Esophagus squamous epithelium (tissue), 5 donors: ENCODE measurements at regions not wholly inside any gene's neighbourhood (a gene's known extent, or its start where the extent isn't known, plus 50 kb on each side); places are given as distances from the start of the nearest gene placed in this dataset.

Experiments
- DNase-seq: peaks from one replicate; lab custom pipeline; 2025; lab: John Stamatoyannopoulos, UW
- H3K27ac ChIP-seq, 4 donors: fragments of 200-600 bp; sonication (generic); one replicate each; pipeline ENCODE4 v1.5.1; 2016 to 2019; ENCODE audit warnings: mild to moderate bottlenecking in 1 of 4
- H3K27me3 ChIP-seq, 4 donors: fragments of 200-600 bp; sonication (generic); 1 replicate in 3 of 4; 2 replicates in 1 of 4; pipeline versions ENCODE4 v1.5.1 to v1.6.0; 2017 to 2021; ENCODE audit warnings: antibody characterized with exemption in 1 of 4
- H3K36me3 ChIP-seq, 3 donors: fragments of 200-600 bp; sonication (generic); one replicate each; pipeline ENCODE4 v1.5.1; 2016 to 2019
- H3K4me1 ChIP-seq, 3 donors: fragments of 200-600 bp; sonication (generic); one replicate each; pipeline ENCODE4 v1.5.1; 2017 to 2019
- H3K4me3 ChIP-seq, 4 donors: fragments of 200-600 bp; sonication (generic); 1 replicate in 3 of 4; 2 replicates in 1 of 4; pipeline ENCODE4 v1.5.1; 2016 to 2019; ENCODE audit warnings: mild to moderate bottlenecking in 2 of 4, moderate library complexity in 1 of 4
- H3K9me3 ChIP-seq, 3 donors: fragments of 200-600 bp; sonication (generic); one replicate each; pipeline ENCODE4 v1.5.1; 2016 to 2019
- CTCF ChIP-seq, 6 experiments: fragments of 450-650 bp in 4 of 6; fragments of 200-600 bp in 2 of 6; sonication (generic) in 2 of 6; IDR thresholded peaks; one replicate each; pipeline ENCODE4 v1.5.1; 2016 to 2019; ENCODE audit warnings: antibody characterized with exemption in 6 of 6, mild to moderate bottlenecking in 4 of 6, moderate library complexity in 4 of 6
- POLR2A ChIP-seq, 4 donors: fragments of 450-650 bp; IDR thresholded peaks; one replicate each; pipeline ENCODE4 v1.6.1; 2017; ENCODE audit warnings: antibody characterized with exemption in 4 of 4, mild to moderate bottlenecking in 4 of 4, moderate library complexity in 3 of 4
- WGBS, 2 donors: methylation state at CpG; one replicate each; pipeline ENCODE4 v1.1.5; 2018; 5-methylcytosine and 5-hydroxymethylcytosine counted together
- intact Hi-C: fragments of 100-400 bp; cut with DNase I; formaldehyde crosslinking; loops from one replicate; pipeline ENCODE4 v1.15.0; 2022
- donor health status: DM: yes; HTN: yes; CAD: no.

- no peak for DNase-seq
- WGBS, 2 donors, result 71 to 73% methylated on average over 10 of the region's 10 CpGs
- TF ChIP-seq POLR2A (IDR thresholded peaks at IDR 0.05), result no peak
- TF ChIP-seq CTCF (IDR thresholded peaks at IDR 0.05), result no peak
- peaks cover 0 to 3% (median 0%) of the 10 kb centered on the region in 4 donors for H3K27me3 ChIP-seq
- H3K27ac ChIP-seq, result no peak overlapping the region
- no peaks in the 10 kb centered on the region for H3K36me3 ChIP-seq
- H3K4me1 ChIP-seq, result peaks cover 0 to 48% (median 10%) of the 10 kb centered on the region in 3 donors
- intact Hi-C loops, result no loop called here
- no peak overlapping the region for H3K4me3 ChIP-seq
- no peaks in the 10 kb centered on the region for H3K9me3 ChIP-seq
These were observed 402.0 kb downstream of the RPS24 start for GRCh38 chr10:78435484-78436221.

- intact Hi-C loops, result no loop called here
- no peak for DNase-seq
- Histone ChIP-seq H3K9me3 (no peaks in the 10 kb centered on the region), H3K36me3 (no peaks in the 10 kb centered on the region), H3K4me1 (peaks cover 0 to 48% (median 10%) of the 10 kb centered on the region in 3 donors), H3K4me3 (no peak overlapping the region), H3K27me3 (no peaks in the 10 kb centered on the region), H3K27ac (no peak overlapping the region)
- WGBS, 2 donors, result no CpG with 5 or more reads among the region's 6 CpGs
- TF ChIP-seq POLR2A (IDR thresholded peaks at IDR 0.05), result no peak
- TF ChIP-seq CTCF (IDR thresholded peaks at IDR 0.05), result no peak
These were observed 402.5 kb downstream of the RPS24 start for GRCh38 chr10:78436222-78436573.

GRCh38 chr10:78436706-78437406 is 403.2 kb downstream of the RPS24 start:
- TF ChIP-seq POLR2A (IDR thresholded peaks at IDR 0.05), result no peak
- no peak for TF ChIP-seq CTCF (IDR thresholded peaks at IDR 0.05)
- Histone ChIP-seq H3K27ac (peak overlapping the region in 1 of 4 donors; percentile 9), H3K4me3 (no peak overlapping the region), H3K27me3 (no peaks in the 10 kb centered on the region), H3K9me3 (no peaks in the 10 kb centered on the region), H3K36me3 (no peaks in the 10 kb centered on the region), H3K4me1 (peaks cover 0 to 48% (median 10%) of the 10 kb centered on the region in 3 donors)
- no peak for DNase-seq
- WGBS, 2 donors, result 63 to 66% methylated on average over 7 to 8 of the region's 8 CpGs
- intact Hi-C loops, result no loop called here

GRCh38 chr10:78437407-78437768 is 403.7 kb downstream of the RPS24 start:
- intact Hi-C loops, result no loop called here
- 68 to 75% methylated on average over 2 to 5 of the region's 5 CpGs for WGBS, 2 donors
- peak overlapping the region in 1 of 4 donors; percentile 9 for H3K27ac ChIP-seq
- no peak overlapping the region for H3K4me3 ChIP-seq
- TF ChIP-seq CTCF (IDR thresholded peaks at IDR 0.05) (no peak), POLR2A (IDR thresholded peaks at IDR 0.05) (no peak)
- no peaks in the 10 kb centered on the region for H3K36me3 ChIP-seq
- no peaks in the 10 kb centered on the region for H3K27me3 ChIP-seq
- peaks cover 0 to 48% (median 10%) of the 10 kb centered on the region in 3 donors for H3K4me1 ChIP-seq
- H3K9me3 ChIP-seq, result no peaks in the 10 kb centered on the region
- DNase-seq, result no peak
